Mucosa of gallbladder (tissue), 1 donor: ENCODE measurements at regions not wholly inside any gene's neighbourhood (a gene's known extent, or its start where the extent isn't known, plus 50 kb on each side); places are given as distances from the start of the nearest gene placed in this dataset.

Experiments used
- DNase-seq: peaks from one replicate; pipeline ENCODE4 v3.0.0-alpha.2; 2020; ENCODE audit warnings: low spot score
- donor health status: DM: no; HTN: no; CAD: no.

DNA sequence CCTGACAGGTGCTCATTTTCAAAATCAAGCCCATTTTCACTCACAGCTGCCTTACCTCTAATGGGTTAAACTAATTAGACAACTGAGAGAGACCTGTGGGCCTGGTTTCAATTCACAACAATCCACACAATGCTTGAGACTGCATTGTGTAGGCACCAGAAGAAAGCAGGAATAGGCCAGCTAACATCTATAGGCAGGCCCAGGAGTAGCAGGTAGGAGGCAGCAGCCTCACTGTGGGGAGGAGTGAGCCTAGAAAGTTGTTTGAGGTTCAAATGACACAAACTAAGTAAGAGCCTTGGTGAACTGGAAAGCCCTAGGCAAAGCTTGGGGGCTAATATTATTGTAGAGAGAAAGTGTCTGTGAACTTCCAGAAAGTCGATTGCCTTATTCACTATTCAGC, 289.5 kb upstream of the CCDC196 start:
- DNase-seq = no peak

DNA sequence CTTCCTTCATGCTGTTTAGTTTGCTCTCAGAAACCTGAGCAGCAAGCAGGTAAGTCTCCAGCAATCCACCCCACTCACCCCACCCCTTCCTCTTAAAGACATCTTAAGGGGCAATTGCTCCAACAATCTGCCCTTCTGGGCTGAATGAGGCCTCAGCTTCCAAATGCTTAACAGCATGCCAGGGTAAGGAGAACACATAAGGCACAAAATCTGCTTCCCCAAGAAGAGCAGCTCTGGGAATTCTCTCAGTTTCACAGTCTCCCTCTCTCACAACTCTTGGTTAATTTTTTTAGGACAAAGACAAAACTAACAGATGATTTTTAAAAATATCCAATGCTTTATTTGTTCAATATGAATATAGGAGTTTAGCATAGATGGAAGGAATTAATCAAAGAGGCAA, 288.9 kb upstream of the CCDC196 start:
- no peak for DNase-seq

- DNase-seq = no peak
Measured at GRCh38 chr14:66206554-66206953, 279.6 kb upstream of the CCDC196 start.

DNA sequence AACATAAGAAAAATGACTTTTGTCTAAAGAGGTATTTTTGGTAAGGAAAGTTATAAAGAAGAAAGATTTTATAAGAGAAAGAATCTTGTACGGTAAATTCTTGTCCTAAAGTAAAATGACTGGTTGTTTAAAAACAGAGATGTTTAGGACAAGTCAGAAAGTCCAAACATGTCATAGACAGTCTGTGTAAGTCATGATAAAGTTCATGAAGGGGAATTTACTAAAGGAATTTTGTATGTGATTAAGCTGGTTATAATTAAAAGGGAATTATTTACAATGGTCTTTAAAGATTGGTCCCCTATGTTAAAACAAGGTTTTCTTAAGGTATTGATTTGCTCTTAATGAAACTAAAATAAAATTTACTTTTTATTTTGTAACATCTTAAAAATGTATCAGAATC, 269.4 kb upstream of the CCDC196 start:
- DNase-seq = no peak

- DNase-seq = no peak
Measured at GRCh38 chr14:66219886-66220285, 266.3 kb upstream of the CCDC196 start.

DNA sequence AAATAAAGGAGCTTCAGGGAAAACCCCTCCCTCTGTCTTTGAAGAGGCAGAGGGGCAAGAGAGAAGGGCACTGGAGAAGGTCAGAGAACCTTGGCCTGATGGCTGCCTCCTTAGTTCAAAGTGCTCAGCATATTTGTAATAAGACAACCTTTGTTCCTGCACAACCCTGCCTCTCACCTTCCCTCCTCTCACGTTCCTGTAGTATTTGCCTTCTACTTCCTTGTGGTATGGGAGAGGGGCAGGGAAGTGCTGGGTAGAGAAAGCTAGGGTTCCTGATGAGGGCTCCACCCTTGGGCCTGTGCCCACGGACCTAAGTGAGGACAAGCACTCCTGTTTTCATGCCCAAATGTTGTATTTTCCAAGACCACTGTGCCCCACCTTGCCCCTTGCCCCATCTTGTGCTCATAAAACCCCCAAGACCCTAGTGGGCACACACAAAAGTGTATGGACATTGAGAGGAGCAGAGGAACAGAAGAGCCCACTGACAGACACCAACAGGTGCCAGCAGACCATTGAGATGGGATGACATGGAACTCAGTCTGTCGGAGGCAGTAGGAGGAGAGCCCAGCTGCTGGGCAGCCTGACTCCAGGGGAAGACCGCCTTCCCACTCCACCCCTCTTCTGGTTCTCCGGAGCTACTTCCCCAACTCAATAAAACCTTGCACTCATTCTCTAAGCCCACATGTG, 261.5 kb upstream of the CCDC196 start:
- peak; percentile 12 for DNase-seq

GRCh38 chr14:66225337-66225736, 260.8 kb upstream of the CCDC196 start:
- DNase-seq = no peak

DNA sequence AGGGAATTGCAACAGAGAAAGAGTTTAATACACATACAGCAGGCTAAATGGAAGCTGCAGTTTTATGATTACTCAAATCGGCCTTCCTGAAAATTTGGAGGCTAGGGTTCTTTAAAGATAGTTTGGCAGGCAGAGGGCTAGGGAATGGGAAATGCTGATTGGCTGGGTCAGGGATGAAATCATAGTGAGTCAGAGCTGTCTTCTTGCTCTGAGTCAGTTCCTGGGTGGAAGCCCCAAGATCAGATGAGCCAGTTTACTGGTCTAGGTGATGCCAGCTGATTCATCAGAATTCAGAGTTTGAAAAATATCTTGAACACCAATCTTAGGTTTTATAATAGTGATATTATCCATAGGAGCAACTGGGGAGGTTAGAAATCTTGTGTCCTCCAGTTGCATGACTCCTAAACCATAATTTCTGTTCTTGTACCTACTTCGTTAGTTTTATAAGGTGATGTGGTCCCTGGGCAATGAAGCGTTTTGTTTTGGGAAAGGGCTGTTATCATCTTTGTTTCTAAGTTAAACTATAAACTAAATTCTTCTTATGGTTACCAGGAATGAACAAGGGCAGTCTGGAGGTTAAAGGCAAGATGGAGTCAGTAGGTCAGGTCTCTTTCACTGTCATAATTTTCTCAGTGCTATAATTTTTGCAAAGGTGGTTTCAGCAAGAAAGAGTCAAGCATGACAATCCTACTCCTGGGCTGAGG, 257.8 kb upstream of the CCDC196 start:
- no peak for DNase-seq

DNA sequence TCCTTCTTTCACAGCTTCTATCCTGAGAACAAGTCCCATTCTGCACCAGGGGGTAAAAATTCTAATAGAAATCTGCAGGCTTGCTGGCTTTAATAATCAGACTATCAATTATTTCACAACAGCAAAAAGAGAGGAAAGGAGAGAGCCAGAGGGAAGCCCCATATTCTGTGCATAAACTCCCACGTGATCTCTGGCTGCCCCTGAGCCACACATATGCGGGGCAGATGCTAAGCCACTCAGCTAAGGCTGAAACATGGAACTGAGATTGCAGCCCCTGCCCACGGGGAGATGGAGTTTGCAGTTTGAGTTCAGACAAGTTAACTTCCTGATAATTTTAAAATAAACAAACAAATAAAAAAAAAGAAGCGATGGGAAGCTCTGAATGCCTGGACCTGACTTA, 254.4 kb upstream of the CCDC196 start:
- DNase-seq = no peak

DNA sequence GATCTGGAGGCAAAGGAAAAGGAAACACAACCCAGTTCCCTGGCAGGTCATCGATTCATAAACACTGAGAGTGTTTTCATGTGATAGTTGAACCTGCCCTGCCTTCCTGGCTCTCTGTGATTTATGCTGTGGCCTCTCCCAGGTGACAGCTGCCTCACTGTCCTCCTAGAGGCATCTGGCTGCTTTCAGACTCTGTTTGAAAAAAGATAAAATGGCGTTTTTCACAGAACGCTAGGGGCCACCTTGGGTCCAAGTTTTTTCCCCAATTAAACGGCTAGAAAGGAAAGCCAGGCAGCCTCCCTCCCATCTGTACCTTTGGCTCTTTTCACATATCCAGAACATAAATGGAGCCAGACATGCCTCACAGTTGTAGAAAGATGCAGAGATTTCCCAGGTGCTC, 252.6 kb upstream of the CCDC196 start:
- peak; percentile 11 for DNase-seq

GRCh38 chr14:66234411-66234810, 251.8 kb upstream of the CCDC196 start:
- no peak for DNase-seq

- no peak for DNase-seq
Measured at GRCh38 chr14:66237741-66238140, 248.4 kb upstream of the CCDC196 start.

DNA sequence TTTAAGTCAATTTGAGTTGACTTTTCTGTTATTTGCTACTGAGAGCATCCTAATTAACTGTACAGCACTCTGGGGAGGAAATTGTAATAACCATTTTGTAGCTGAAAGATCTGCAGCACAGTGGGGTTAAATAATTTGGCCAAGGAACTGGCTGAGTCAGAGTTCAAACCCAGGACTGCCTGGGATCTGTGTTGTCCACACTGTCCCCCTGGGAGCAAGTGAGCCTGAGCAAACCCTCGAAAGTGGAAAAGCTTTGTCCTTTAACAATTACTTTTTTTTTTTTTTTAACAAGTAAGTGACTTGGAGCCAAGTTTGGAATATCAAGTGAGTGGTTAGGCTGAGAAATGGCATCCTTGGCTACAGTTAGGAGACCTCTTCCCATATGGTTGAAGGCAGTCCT, 247.2 kb upstream of the CCDC196 start:
- DNase-seq = no peak

DNA sequence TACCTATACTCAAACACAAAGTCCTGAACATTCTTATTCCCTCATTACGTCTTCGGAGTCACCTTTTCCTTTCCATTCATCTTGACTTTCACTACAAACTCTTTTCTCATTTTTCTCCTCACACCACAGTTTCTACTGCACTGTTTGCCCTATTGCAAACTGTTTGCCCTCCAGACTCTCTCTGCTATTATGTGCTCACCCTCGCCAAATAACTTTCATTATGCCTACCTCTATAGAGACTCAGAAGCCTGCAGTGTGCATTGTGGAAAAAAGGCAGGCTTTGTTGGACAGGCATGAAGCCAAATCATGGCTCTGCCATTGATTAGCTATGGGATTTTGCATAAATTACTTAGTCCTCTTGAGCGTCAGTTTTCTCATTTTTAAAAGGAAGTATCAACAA, 246.6 kb upstream of the CCDC196 start:
- no peak for DNase-seq

GRCh38 chr14:66240105-66240504, 246.1 kb upstream of the CCDC196 start:
- DNase-seq = no peak

DNA sequence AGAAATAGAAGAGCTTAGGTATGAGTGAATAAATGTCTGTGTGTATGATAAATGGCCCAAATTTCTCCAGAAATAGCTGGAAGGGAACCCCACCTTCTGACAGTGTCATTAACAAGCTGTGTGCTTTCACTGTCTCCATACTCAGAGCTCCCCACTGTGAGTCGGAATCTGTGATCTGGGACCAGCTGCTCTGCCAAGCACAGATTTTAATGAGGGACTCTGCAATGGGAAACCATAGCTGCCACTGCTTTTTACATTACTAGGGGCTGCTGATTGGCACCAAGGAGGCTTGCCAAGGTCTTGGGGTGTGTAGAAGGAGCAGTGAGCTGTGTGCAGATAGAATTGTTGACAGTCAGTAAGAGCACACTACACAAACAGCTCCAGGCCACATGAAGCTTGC, 244.2 kb upstream of the CCDC196 start:
- no peak for DNase-seq

- no peak for DNase-seq
Measured at GRCh38 chr14:66244834-66245233, 241.3 kb upstream of the CCDC196 start.

GRCh38 chr14:66247662-66248193, 238.4 kb upstream of the CCDC196 start:
- no peak for DNase-seq

- DNase-seq = no peak
Measured at GRCh38 chr14:66248256-66248655, 237.9 kb upstream of the CCDC196 start.

- DNase-seq = no peak
Measured at GRCh38 chr14:66249544-66249943, 236.6 kb upstream of the CCDC196 start.

DNA sequence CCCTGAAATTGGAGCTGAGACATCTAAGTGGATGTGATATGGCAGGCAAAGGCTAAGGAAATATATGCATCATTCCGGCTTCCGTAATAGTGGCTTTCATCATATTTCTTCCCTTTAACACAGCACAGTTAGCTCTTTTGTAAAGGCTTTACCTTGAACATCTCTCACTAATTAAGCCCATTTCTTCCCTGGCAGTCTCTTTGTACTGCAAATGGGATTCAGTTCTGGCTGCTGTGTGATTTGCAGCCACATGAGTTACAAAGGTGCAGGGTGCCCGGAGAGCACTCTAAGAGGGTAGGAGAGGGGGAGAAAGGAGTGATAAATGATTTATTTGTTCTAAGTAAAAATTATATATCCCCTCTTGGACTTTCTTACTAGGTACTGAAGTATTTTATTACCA, 232.1 kb upstream of the CCDC196 start:
- DNase-seq = no peak

GRCh38 chr14:66268802-66269334, 217.3 kb upstream of the CCDC196 start:
- DNase-seq = no peak

GRCh38 chr14:66272221-66272620, 213.9 kb upstream of the CCDC196 start:
- DNase-seq = no peak
